BLaER1 (cell line): ENCODE measurements at regions not wholly inside any gene's neighbourhood (a gene's known extent, or its start where the extent isn't known, plus 50 kb on each side); places are given as distances from the start of the nearest gene placed in this dataset.

Experiments used
- H3K27ac ChIP-seq: shearing (Covaris generic); formaldehyde crosslinking; 2 replicates; pipeline ENCODE4 v1.8.1; 2022
- H3K27me3 ChIP-seq: shearing (Covaris generic); formaldehyde crosslinking; 2 replicates; pipeline ENCODE4 v1.8.1; 2022
- H3K36me3 ChIP-seq: shearing (Covaris generic); formaldehyde crosslinking; 2 replicates; pipeline ENCODE4 v1.8.1; 2022
- H3K4me1 ChIP-seq: shearing (Covaris generic); formaldehyde crosslinking; 2 replicates; pipeline ENCODE4 v1.8.1; 2022
- H3K4me2 ChIP-seq: shearing (Covaris generic); formaldehyde crosslinking; 2 replicates; pipeline ENCODE4 v1.8.1; 2022
- H3K4me3 ChIP-seq: shearing (Covaris generic); formaldehyde crosslinking; 2 replicates; pipeline ENCODE4 v1.8.1; 2022
- H3K9ac ChIP-seq: shearing (Covaris generic); formaldehyde crosslinking; 2 replicates; pipeline ENCODE4 v1.8.1; 2022
- H3K9me3 ChIP-seq: shearing (Covaris generic); formaldehyde crosslinking; 2 replicates; pipeline ENCODE4 v1.8.1; 2022
- H4K20me1 ChIP-seq: shearing (Covaris generic); formaldehyde crosslinking; 2 replicates; pipeline ENCODE4 v1.8.1; 2022
- Cebpa-rat ChIP-seq: shearing (Covaris generic); IDR thresholded peaks from 2 replicates; pipeline ENCODE4 v1.8.1; 2022

GRCh38 chr14:83535444-83535843 lies 1994.5 kb upstream of the FLRT2 start:
- H3K27me3 ChIP-seq = no peaks in the 10 kb centered on the region
- H3K36me3 ChIP-seq = no peaks in the 10 kb centered on the region
- H3K4me3 ChIP-seq = no peak overlapping the region
- no peak overlapping the region for H3K4me2 ChIP-seq
- no peaks in the 10 kb centered on the region for H4K20me1 ChIP-seq
- no peak overlapping the region for H3K27ac ChIP-seq
- no peaks in the 10 kb centered on the region for H3K4me1 ChIP-seq
- H3K9ac ChIP-seq = no peak overlapping the region
- no peak for TF ChIP-seq Cebpa-rat
- H3K9me3 ChIP-seq = 0 out of 2 replicates have a peak, but pooled peaks cover under 1% of the 10 kb centered on the region

GRCh38 chr14:83541147-83541546 lies 1988.8 kb upstream of the FLRT2 start:
- Histone ChIP-seq H3K4me2 (no peak overlapping the region), H3K4me3 (no peak overlapping the region)

GRCh38 chr14:83548061-83548839 lies 1981.7 kb upstream of the FLRT2 start:
- H4K20me1 ChIP-seq = no peaks in the 10 kb centered on the region
- H3K36me3 ChIP-seq = no peaks in the 10 kb centered on the region
- H3K9me3 ChIP-seq = no peaks in the 10 kb centered on the region
- H3K9ac ChIP-seq = no peak overlapping the region
- no peak for TF ChIP-seq Cebpa-rat
- H3K4me1 ChIP-seq = no peaks in the 10 kb centered on the region
- no peak overlapping the region for H3K4me2 ChIP-seq
- no peak overlapping the region for H3K27ac ChIP-seq
- no peaks in the 10 kb centered on the region for H3K27me3 ChIP-seq
- no peak overlapping the region for H3K4me3 ChIP-seq

More at GRCh38 chr14:83541147-83541546, 1988.8 kb upstream of the FLRT2 start:
- Histone ChIP-seq H3K27me3 (no peaks in the 10 kb centered on the region), H3K4me1 (no peaks in the 10 kb centered on the region), H4K20me1 (no peaks in the 10 kb centered on the region), H3K9me3 (0 out of 2 replicates have a peak, but pooled peaks cover 6% of the 10 kb centered on the region), H3K9ac (no peak overlapping the region), H3K27ac (no peak overlapping the region), H3K36me3 (no peaks in the 10 kb centered on the region)
- no peak for TF ChIP-seq Cebpa-rat

- H3K4me3 ChIP-seq = no peak overlapping the region
- H3K27ac ChIP-seq = no peak overlapping the region
- H3K36me3 ChIP-seq = no peaks in the 10 kb centered on the region
- H3K27me3 ChIP-seq = no peaks in the 10 kb centered on the region
- H3K4me1 ChIP-seq = no peaks in the 10 kb centered on the region
- H3K4me2 ChIP-seq = no peak overlapping the region
- H3K9me3 ChIP-seq = no peaks in the 10 kb centered on the region
- no peaks in the 10 kb centered on the region for H4K20me1 ChIP-seq
- no peak for TF ChIP-seq Cebpa-rat
- no peak overlapping the region for H3K9ac ChIP-seq
These were observed 1973.9 kb upstream of the FLRT2 start for GRCh38 chr14:83556065-83556464.

- H3K27me3 ChIP-seq = no peaks in the 10 kb centered on the region
- no peak overlapping the region for H3K4me3 ChIP-seq
- no peak overlapping the region for H3K4me2 ChIP-seq
- no peaks in the 10 kb centered on the region for H4K20me1 ChIP-seq
- no peak overlapping the region for H3K9ac ChIP-seq
- H3K4me1 ChIP-seq = no peaks in the 10 kb centered on the region
- no peak for TF ChIP-seq Cebpa-rat
- no peak overlapping the region for H3K27ac ChIP-seq
- H3K36me3 ChIP-seq = no peaks in the 10 kb centered on the region
- H3K9me3 ChIP-seq = no peaks in the 10 kb centered on the region
These were observed 1973.0 kb upstream of the FLRT2 start for GRCh38 chr14:83556746-83557453.

GRCh38 chr14:83558946-83559345 lies 1971.0 kb upstream of the FLRT2 start:
- Histone ChIP-seq H3K9ac (no peak overlapping the region), H3K4me1 (no peaks in the 10 kb centered on the region), H3K36me3 (no peaks in the 10 kb centered on the region), H4K20me1 (no peaks in the 10 kb centered on the region), H3K27ac (no peak overlapping the region), H3K27me3 (no peaks in the 10 kb centered on the region), H3K4me3 (no peak overlapping the region), H3K4me2 (no peak overlapping the region), H3K9me3 (no peaks in the 10 kb centered on the region)
- TF ChIP-seq Cebpa-rat = no peak

GRCh38 chr14:83559721-83560120 lies 1970.2 kb upstream of the FLRT2 start:
- no peak overlapping the region for H3K4me2 ChIP-seq
- H3K4me1 ChIP-seq = no peaks in the 10 kb centered on the region
- H3K27me3 ChIP-seq = no peaks in the 10 kb centered on the region
- H3K36me3 ChIP-seq = no peaks in the 10 kb centered on the region
- H3K9ac ChIP-seq = no peak overlapping the region
- no peaks in the 10 kb centered on the region for H4K20me1 ChIP-seq
- no peak overlapping the region for H3K27ac ChIP-seq
- no peaks in the 10 kb centered on the region for H3K9me3 ChIP-seq
- no peak for TF ChIP-seq Cebpa-rat
- no peak overlapping the region for H3K4me3 ChIP-seq

GRCh38 chr14:83561261-83561660 lies 1968.7 kb upstream of the FLRT2 start:
- Histone ChIP-seq H3K4me1 (no peaks in the 10 kb centered on the region), H4K20me1 (no peaks in the 10 kb centered on the region), H3K27me3 (no peaks in the 10 kb centered on the region), H3K4me2 (no peak overlapping the region), H3K4me3 (no peak overlapping the region), H3K27ac (no peak overlapping the region), H3K9ac (no peak overlapping the region), H3K9me3 (no peaks in the 10 kb centered on the region), H3K36me3 (no peaks in the 10 kb centered on the region)
- no peak for TF ChIP-seq Cebpa-rat

GRCh38 chr14:83566567-83566966 lies 1963.4 kb upstream of the FLRT2 start:
- H3K9ac ChIP-seq = no peak overlapping the region
- H3K9me3 ChIP-seq = no peaks in the 10 kb centered on the region
- H3K36me3 ChIP-seq = no peaks in the 10 kb centered on the region
- no peak overlapping the region for H3K27ac ChIP-seq
- no peak overlapping the region for H3K4me3 ChIP-seq
- no peak for TF ChIP-seq Cebpa-rat
- H3K4me2 ChIP-seq = no peak overlapping the region
- H4K20me1 ChIP-seq = no peaks in the 10 kb centered on the region
- no peaks in the 10 kb centered on the region for H3K4me1 ChIP-seq
- no peaks in the 10 kb centered on the region for H3K27me3 ChIP-seq

GRCh38 chr14:83568141-83568540 lies 1961.8 kb upstream of the FLRT2 start:
- no peak overlapping the region for H3K4me2 ChIP-seq
- H3K27ac ChIP-seq = no peak overlapping the region
- H3K36me3 ChIP-seq = no peaks in the 10 kb centered on the region
- no peak overlapping the region for H3K9ac ChIP-seq
- no peaks in the 10 kb centered on the region for H3K27me3 ChIP-seq
- no peaks in the 10 kb centered on the region for H4K20me1 ChIP-seq
- no peak overlapping the region for H3K4me3 ChIP-seq
- H3K4me1 ChIP-seq = no peaks in the 10 kb centered on the region
- TF ChIP-seq Cebpa-rat = no peak
- H3K9me3 ChIP-seq = no peaks in the 10 kb centered on the region
